ENCODE measurements at regions not wholly inside any gene's neighbourhood (a gene's known extent, or its start where the extent isn't known, plus 50 kb on each side); places are given as distances from the start of the nearest gene placed in this dataset.

- in situ Hi-C loops (cut with HindIII; ENCODE audit: low sequenced_read_pairs), result no loop called here
- no peak for DNase-seq (ENCODE audit: low spot score)
Measured at GRCh38 chr1:227388214-227389168, 70.2 kb upstream of the CDC42BPA start.

GRCh38 chr1:227379555-227379892 is 61.2 kb upstream of the CDC42BPA start:
- in situ Hi-C loops (cut with HindIII; ENCODE audit: low sequenced_read_pairs), result no loop called here
- no peak for DNase-seq (ENCODE audit: low spot score)

- DNase-seq (ENCODE audit: low spot score), result no peak
- in situ Hi-C loops (cut with HindIII; ENCODE audit: low sequenced_read_pairs), result no loop called here
Measured at GRCh38 chr1:227378871-227379554, 60.7 kb upstream of the CDC42BPA start.

GRCh38 chr1:227378181-227378580 is 59.9 kb upstream of the CDC42BPA start:
- DNase-seq (ENCODE audit: low spot score), result no peak
- in situ Hi-C loops (cut with HindIII; ENCODE audit: low sequenced_read_pairs), result no loop called here

GRCh38 chr1:227374846-227375245 is 56.6 kb upstream of the CDC42BPA start:
- no peak for DNase-seq (ENCODE audit: low spot score)
- in situ Hi-C loops (cut with HindIII; ENCODE audit: low sequenced_read_pairs), result no loop called here

- DNase-seq (ENCODE audit: low spot score), result no peak
- in situ Hi-C loops (cut with HindIII; ENCODE audit: low sequenced_read_pairs), result no loop called here
Measured at GRCh38 chr1:227372726-227373130, 54.4 kb upstream of the CDC42BPA start.

GRCh38 chr1:227370533-227371254 is 52.4 kb upstream of the CDC42BPA start:
- DNase-seq (ENCODE audit: low spot score), result no peak
- in situ Hi-C loops (cut with HindIII; ENCODE audit: low sequenced_read_pairs), result no loop called here

GRCh38 chr1:227369102-227369760 is 50.9 kb upstream of the CDC42BPA start:
- no peak for DNase-seq (ENCODE audit: low spot score)
- in situ Hi-C loops (cut with HindIII; ENCODE audit: low sequenced_read_pairs), result no loop called here

Data from G401 (cell line).